ENCODE measurements at regions not wholly inside any gene's neighbourhood (a gene's known extent, or its start where the extent isn't known, plus 50 kb on each side); places are given as distances from the start of the nearest gene placed in this dataset.

- TF ChIP-seq TAF1 (CRISPR knock-in tag; IDR thresholded peaks at IDR 0.05) (no peak), ATF7-NPFF (CRISPR knock-in tag; IDR thresholded peaks at IDR 0.05; ENCODE audit: low read depth) (no peak)
Measured at GRCh38 chr1:221290669-221291068, 411.4 kb downstream of the HLX start (continued).

DNA sequence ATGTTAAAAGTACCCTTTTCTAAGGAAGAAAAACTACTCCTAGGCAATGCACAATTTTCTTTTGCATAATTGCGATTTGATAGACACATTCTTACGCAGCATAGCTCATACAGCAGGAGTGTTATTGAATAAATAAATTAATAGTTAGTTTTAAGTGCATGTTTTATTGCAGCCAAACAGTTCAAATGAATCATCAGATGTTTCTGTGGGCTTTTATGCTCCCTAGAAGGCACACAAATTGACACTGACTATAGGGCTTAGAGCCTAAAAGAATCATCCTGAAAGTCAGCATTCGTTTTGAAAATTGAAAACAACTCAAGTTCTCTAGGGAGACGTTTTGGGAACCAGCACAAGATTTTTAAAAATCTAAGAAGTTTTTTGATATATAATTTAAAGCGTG lies 411.9 kb downstream of the HLX start:
- Histone ChIP-seq H3K79me2 (ENCODE audit: insufficient read depth, low read length) (no peaks in the 10 kb centered on the region), H3K4me1 (ENCODE audit: insufficient read depth, low read length) (no peaks in the 10 kb centered on the region), H3K4me2 (ENCODE audit: low read depth, low read length) (no peak overlapping the region), H3K9me3 (ENCODE audit: low read length) (no peaks in the 10 kb centered on the region), H3K27me3 (ENCODE audit: control insufficient read depth in 1 of 2, insufficient read depth in 2 of 2, low read length in 2 of 2) (no peaks in the 10 kb centered on the region), H2AFZ (ENCODE audit: low read length) (no peak overlapping the region), H3K9ac (ENCODE audit: insufficient read depth, low read depth, low read length) (no peak overlapping the region), H3K4me3 (replicated peaks in 1 of 3; ENCODE audit: insufficient read depth in 1 of 3, low read depth in 2 of 3, low read length in 3 of 3) (no peak overlapping the region), H4K20me1 (ENCODE audit: insufficient read depth, low read length) (no peaks in the 10 kb centered on the region), H3K27ac (ENCODE audit: extremely low read length, insufficient read depth, low read length) (no peak overlapping the region), H3K36me3 (replicated peaks in 1 of 2; ENCODE audit: control insufficient read depth in 1 of 2, insufficient read depth in 2 of 2, low read length in 2 of 2) (no peaks in the 10 kb centered on the region)
- 1% methylated on average over 5 of the region's 5 CpGs for WGBS (ENCODE audit: low lambda C conversion rate)
- TF ChIP-seq RFX3 (CRISPR knock-in tag; IDR thresholded peaks at IDR 0.05): no peak
- TF ChIP-seq, protein P1, sequence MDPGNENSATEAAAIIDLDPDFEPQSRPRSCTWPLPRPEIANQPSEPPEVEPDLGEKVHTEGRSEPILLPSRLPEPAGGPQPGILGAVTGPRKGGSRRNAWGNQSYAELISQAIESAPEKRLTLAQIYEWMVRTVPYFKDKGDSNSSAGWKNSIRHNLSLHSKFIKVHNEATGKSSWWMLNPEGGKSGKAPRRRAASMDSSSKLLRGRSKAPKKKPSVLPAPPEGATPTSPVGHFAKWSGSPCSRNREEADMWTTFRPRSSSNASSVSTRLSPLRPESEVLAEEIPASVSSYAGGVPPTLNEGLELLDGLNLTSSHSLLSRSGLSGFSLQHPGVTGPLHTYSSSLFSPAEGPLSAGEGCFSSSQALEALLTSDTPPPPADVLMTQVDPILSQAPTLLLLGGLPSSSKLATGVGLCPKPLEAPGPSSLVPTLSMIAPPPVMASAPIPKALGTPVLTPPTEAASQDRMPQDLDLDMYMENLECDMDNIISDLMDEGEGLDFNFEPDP (CRISPR knock-in tag; conservative IDR thresholded peaks at IDR 0.05): no peak
- no peak for TF ChIP-seq U2AF2 (IDR thresholded peaks at IDR 0.05; ENCODE audit: low read depth, low read length)
- no peak for TF ChIP-seq ZNF670 (CRISPR knock-in tag; IDR thresholded peaks at IDR 0.05; ENCODE audit: borderline replicate concordance)
- TF ChIP-seq LBX2 (CRISPR knock-in tag; IDR thresholded peaks at IDR 0.05; ENCODE audit: borderline replicate concordance): no peak
- TF ChIP-seq, protein P2, sequence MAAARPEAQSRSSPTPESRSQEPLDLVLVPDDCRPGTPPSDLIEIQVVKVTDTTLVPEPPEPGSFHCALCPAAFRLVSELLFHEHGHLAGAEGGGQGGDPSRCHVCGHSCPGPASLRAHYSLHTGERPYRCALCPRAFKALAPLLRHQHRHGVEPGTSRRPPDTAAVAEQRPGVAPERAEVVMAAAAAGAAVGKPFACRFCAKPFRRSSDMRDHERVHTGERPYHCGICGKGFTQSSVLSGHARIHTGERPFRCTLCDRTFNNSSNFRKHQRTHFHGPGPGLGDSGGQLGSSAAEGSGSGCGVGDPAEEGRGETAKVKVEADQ (CRISPR knock-in tag; IDR thresholded peaks at IDR 0.05; ENCODE audit: borderline replicate concordance): no peak
- no peak for TF ChIP-seq MAFK (conservative IDR thresholded peaks at IDR 0.05 in 1 of 2, IDR thresholded peaks at IDR 0.05 in 1 of 2; ENCODE audit: low read length in 2 of 2)
- TF ChIP-seq ZNF558 (CRISPR knock-in tag; IDR thresholded peaks at IDR 0.05; ENCODE audit: borderline replicate concordance): no peak
- no peak for TF ChIP-seq KLF16 (CRISPR knock-in tag; IDR thresholded peaks at IDR 0.05)
- TF ChIP-seq EP300 (IDR thresholded peaks at IDR 0.05; ENCODE audit: low read depth in 2 of 2, low read length in 2 of 2): no peak
- TF ChIP-seq EP300 (CRISPR knock-in tag; IDR thresholded peaks at IDR 0.05; ENCODE audit: borderline replicate concordance): no peak
- no peak for TF ChIP-seq MXI1 (IDR thresholded peaks at IDR 0.05; ENCODE audit: borderline replicate concordance, low read depth, low read length)
- no peak for TF ChIP-seq NFIC (IDR thresholded peaks at IDR 0.05; ENCODE audit: low read length)
- no peak for TF ChIP-seq SMAD1 (CRISPR knock-in tag; IDR thresholded peaks at IDR 0.05; ENCODE audit: borderline replicate concordance, low read depth)
- no peak for TF ChIP-seq ZNF343 (CRISPR knock-in tag; IDR thresholded peaks at IDR 0.05)
- BruUV-seq (replicated peaks): no TSS peak
- DNase-seq (ENCODE audit: low spot score) (no peak), FAIRE-seq (no peak), ATAC-seq (no peak)
- in situ Hi-C loops (cut with HindIII; ENCODE audit: extremely low pct_ligation_motif_present, low pct_unique_long_range_greater_than_20kb): no loop called here
- CTCF ChIA-PET (ENCODE audit: low intra/inter-chr PET ratio, low total read pairs): no interaction called here
- POLR2A ChIA-PET: no interaction called here
- intact Hi-C loops (cut with micrococcal nuclease; ENCODE audit: unreplicated experiment): loop anchor here (10.0 kb wide), 1 partner anchor 554 kb away; no protein-coding TSS in a partner anchor

All from HepG2 (cell line).